A673 (cell line): ENCODE measurements at regions not wholly inside any gene's neighbourhood (a gene's known extent, or its start where the extent isn't known, plus 50 kb on each side); places are given as distances from the start of the nearest gene placed in this dataset.

Experiments used
- CTCF ChIP-seq: fragments of 300-800, 200-600 bp; sonication (generic); conservative IDR thresholded peaks from 2 replicates; pipeline ENCODE4 v1.5.1; 2017; ENCODE audit warnings: low read depth, mild to moderate bottlenecking, antibody characterized with exemption, low read length, moderate library complexity, mixed read lengths
- EZH2 ChIP-seq: fragments of 200-600 bp; sonication (generic); IDR thresholded peaks from 2 replicates; pipeline ENCODE4 v1.6.1; 2017; ENCODE audit warnings: borderline replicate concordance, low read depth, mild to moderate bottlenecking, mixed read lengths, antibody characterized with exemption, low read length; ENCODE audit not compliant: poor library complexity, severe bottlenecking

GRCh38 chr9:88711719-88712118 lies 176.7 kb downstream of the NXNL2 start:
- TF ChIP-seq EZH2 = no peak
- no peak for TF ChIP-seq CTCF
